Liver (tissue), 8 donors: ENCODE measurements at regions not wholly inside any gene's neighbourhood (a gene's known extent, or its start where the extent isn't known, plus 50 kb on each side); places are given as distances from the start of the nearest gene placed in this dataset.

ENCODE experiments used
- DNase-seq: peaks from one replicate; pipeline ENCODE4 v3.0.0-alpha.2; 2017; ENCODE audit warnings: low spot score
- H3K27ac ChIP-seq, 2 donors: one replicate each; pipeline ENCODE4 v1.7.0; 2013; ENCODE audit warnings: inconsistent platforms in 2 of 2, low read length in 2 of 2, control low read depth in 1 of 2, low read depth in 1 of 2, mild to moderate bottlenecking in 1 of 2
- H3K27me3 ChIP-seq, 4 donors: one replicate each; pipeline versions ENCODE4 v1.6.1 to v1.7.0; 2013; ENCODE audit warnings: low read length in 3 of 4, inconsistent platforms in 1 of 4, mild to moderate bottlenecking in 1 of 4, moderate library complexity in 1 of 4; ENCODE audit not compliant: control insufficient read depth in 4 of 4, insufficient read depth in 4 of 4
- H3K36me3 ChIP-seq, 4 donors: one replicate each; pipeline versions ENCODE4 v1.6.1 to v1.7.0; 2013; ENCODE audit warnings: low read length in 3 of 4, mild to moderate bottlenecking in 3 of 4, low read depth in 1 of 4, moderate library complexity in 1 of 4; ENCODE audit not compliant: control insufficient read depth in 4 of 4, insufficient read depth in 3 of 4
- H3K4me1 ChIP-seq, 4 donors: one replicate each; pipeline versions ENCODE4 v1.6.1 to v1.7.0; 2013; ENCODE audit warnings: low read length in 3 of 4, mild to moderate bottlenecking in 3 of 4, moderate library complexity in 1 of 4; ENCODE audit not compliant: control insufficient read depth in 4 of 4, insufficient read depth in 4 of 4
- H3K4me3 ChIP-seq, 3 donors: one replicate each; pipeline versions ENCODE4 v1.6.1 to v1.7.0; 2013; ENCODE audit warnings: low read length in 3 of 3, control low read depth in 1 of 3, low read depth in 1 of 3, mild to moderate bottlenecking in 1 of 3
- H3K9ac ChIP-seq, 2 donors: one replicate each; pipeline ENCODE4 v1.7.0; 2013; ENCODE audit warnings: low read length in 2 of 2, mild to moderate bottlenecking in 2 of 2, moderate library complexity in 2 of 2, control low read depth in 1 of 2, low read depth in 1 of 2
- H3K9me3 ChIP-seq, 4 donors: one replicate each; pipeline versions ENCODE4 v1.6.1 to v1.7.0; 2013; ENCODE audit warnings: low read length in 3 of 4; ENCODE audit not compliant: control insufficient read depth in 4 of 4
- FOXA1 ChIP-seq: IDR thresholded peaks from 2 replicates; pipeline ENCODE4 v1.6.1; 2016; ENCODE audit warnings: antibody characterized with exemption
- GABPA ChIP-seq, 2 donors: IDR thresholded peaks in 1 of 2; conservative IDR thresholded peaks in 1 of 2; 2 replicates each; pipeline ENCODE4 v1.6.1; 2016; ENCODE audit warnings: antibody characterized with exemption in 2 of 2, mild to moderate bottlenecking in 1 of 2, moderate library complexity in 1 of 2
- HNF4A ChIP-seq, 2 donors: conservative IDR thresholded peaks; 2 replicates each; pipeline ENCODE4 v1.6.1; 2016; ENCODE audit warnings: antibody characterized with exemption in 2 of 2, mild to moderate bottlenecking in 2 of 2
- JUND ChIP-seq, 2 donors: IDR thresholded peaks; 2 replicates each; pipeline ENCODE4 v1.6.1; 2016; ENCODE audit warnings: antibody characterized with exemption in 2 of 2
- NR2F2 ChIP-seq: IDR thresholded peaks from 2 replicates; pipeline ENCODE4 v1.6.1; 2016; ENCODE audit warnings: antibody characterized with exemption
- RAD21 ChIP-seq, 2 donors: IDR thresholded peaks; 2 replicates each; pipeline ENCODE4 v1.6.1; 2016; ENCODE audit warnings: antibody characterized with exemption in 2 of 2, mild to moderate bottlenecking in 2 of 2
- RXRA ChIP-seq, 2 donors: IDR thresholded peaks; 2 replicates each; pipeline ENCODE4 v1.6.1; 2017 to 2018; ENCODE audit warnings: antibody characterized with exemption in 2 of 2, mild to moderate bottlenecking in 1 of 2
- SP1 ChIP-seq: IDR thresholded peaks from 2 replicates; pipeline ENCODE4 v1.6.1; 2018; ENCODE audit warnings: antibody characterized with exemption, mild to moderate bottlenecking
- TAF1 ChIP-seq: conservative IDR thresholded peaks from 2 replicates; pipeline ENCODE4 v1.6.1; 2016; ENCODE audit warnings: antibody characterized with exemption, mild to moderate bottlenecking
- YY1 ChIP-seq: IDR thresholded peaks from 2 replicates; pipeline ENCODE4 v1.6.1; 2016; ENCODE audit warnings: antibody characterized with exemption, mild to moderate bottlenecking
- WGBS: extraction: QIAGEN DNeasy Blood & Tissue Kit; methylation state at CpG from one replicate; pipeline ENCODE4 v1.1.7; 2013; 5-methylcytosine and 5-hydroxymethylcytosine counted together
- TF ChIP-seq, protein P1 (sequence below): IDR thresholded peaks from 2 replicates; pipeline ENCODE4 v1.6.1; 2016; ENCODE audit warnings: antibody characterized with exemption, mild to moderate bottlenecking
- TF ChIP-seq, protein P2 (sequence below): IDR thresholded peaks from 2 replicates; pipeline ENCODE4 v1.6.1; 2016; ENCODE audit warnings: antibody characterized with exemption
- TF ChIP-seq, protein P3 (sequence below): fragments of 150-350 bp; IDR thresholded peaks from 2 replicates; pipeline ENCODE4 v1.5.1; 2017; ENCODE audit warnings: improper control_type of control experiment, low read depth, low read length; ENCODE audit not compliant: missing input control
- TF ChIP-seq, protein P4 (sequence below): IDR thresholded peaks from 2 replicates; pipeline ENCODE4 v1.6.1; 2016; ENCODE audit warnings: antibody characterized with exemption
- donor health status: healthy.
- donor health status: healthy.
- donor health status: healthy.
- donor health status: healthy.
- donor health status: healthy.

GRCh38 chr14:98138666-98139065, 1133.3 kb downstream of the BCL11B start:
- H3K9me3 ChIP-seq = no peaks in the 10 kb centered on the region
- DNase-seq = no peak
- H3K4me3 ChIP-seq = no peak overlapping the region
- H3K9ac ChIP-seq = no peak overlapping the region
- no peaks in the 10 kb centered on the region for H3K36me3 ChIP-seq
- 10% methylated on average over 6 of the region's 6 CpGs for WGBS
- peaks cover 0 to 3% (median 3%) of the 10 kb centered on the region in 4 donors for H3K27me3 ChIP-seq
- no peaks in the 10 kb centered on the region for H3K4me1 ChIP-seq
- TF ChIP-seq RXRA (IDR thresholded peaks at IDR 0.05) (no peak), NR2F2 (no peak), RAD21 (IDR thresholded peaks at IDR 0.05) (peak; percentile 67 to 70), TAF1 (no peak), HNF4A (conservative IDR thresholded peaks at IDR 0.05) (no peak), YY1 (no peak)
- TF ChIP-seq, protein P1, sequence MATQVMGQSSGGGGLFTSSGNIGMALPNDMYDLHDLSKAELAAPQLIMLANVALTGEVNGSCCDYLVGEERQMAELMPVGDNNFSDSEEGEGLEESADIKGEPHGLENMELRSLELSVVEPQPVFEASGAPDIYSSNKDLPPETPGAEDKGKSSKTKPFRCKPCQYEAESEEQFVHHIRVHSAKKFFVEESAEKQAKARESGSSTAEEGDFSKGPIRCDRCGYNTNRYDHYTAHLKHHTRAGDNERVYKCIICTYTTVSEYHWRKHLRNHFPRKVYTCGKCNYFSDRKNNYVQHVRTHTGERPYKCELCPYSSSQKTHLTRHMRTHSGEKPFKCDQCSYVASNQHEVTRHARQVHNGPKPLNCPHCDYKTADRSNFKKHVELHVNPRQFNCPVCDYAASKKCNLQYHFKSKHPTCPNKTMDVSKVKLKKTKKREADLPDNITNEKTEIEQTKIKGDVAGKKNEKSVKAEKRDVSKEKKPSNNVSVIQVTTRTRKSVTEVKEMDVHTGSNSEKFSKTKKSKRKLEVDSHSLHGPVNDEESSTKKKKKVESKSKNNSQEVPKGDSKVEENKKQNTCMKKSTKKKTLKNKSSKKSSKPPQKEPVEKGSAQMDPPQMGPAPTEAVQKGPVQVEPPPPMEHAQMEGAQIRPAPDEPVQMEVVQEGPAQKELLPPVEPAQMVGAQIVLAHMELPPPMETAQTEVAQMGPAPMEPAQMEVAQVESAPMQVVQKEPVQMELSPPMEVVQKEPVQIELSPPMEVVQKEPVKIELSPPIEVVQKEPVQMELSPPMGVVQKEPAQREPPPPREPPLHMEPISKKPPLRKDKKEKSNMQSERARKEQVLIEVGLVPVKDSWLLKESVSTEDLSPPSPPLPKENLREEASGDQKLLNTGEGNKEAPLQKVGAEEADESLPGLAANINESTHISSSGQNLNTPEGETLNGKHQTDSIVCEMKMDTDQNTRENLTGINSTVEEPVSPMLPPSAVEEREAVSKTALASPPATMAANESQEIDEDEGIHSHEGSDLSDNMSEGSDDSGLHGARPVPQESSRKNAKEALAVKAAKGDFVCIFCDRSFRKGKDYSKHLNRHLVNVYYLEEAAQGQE = no peak
- TF ChIP-seq, protein P2, sequence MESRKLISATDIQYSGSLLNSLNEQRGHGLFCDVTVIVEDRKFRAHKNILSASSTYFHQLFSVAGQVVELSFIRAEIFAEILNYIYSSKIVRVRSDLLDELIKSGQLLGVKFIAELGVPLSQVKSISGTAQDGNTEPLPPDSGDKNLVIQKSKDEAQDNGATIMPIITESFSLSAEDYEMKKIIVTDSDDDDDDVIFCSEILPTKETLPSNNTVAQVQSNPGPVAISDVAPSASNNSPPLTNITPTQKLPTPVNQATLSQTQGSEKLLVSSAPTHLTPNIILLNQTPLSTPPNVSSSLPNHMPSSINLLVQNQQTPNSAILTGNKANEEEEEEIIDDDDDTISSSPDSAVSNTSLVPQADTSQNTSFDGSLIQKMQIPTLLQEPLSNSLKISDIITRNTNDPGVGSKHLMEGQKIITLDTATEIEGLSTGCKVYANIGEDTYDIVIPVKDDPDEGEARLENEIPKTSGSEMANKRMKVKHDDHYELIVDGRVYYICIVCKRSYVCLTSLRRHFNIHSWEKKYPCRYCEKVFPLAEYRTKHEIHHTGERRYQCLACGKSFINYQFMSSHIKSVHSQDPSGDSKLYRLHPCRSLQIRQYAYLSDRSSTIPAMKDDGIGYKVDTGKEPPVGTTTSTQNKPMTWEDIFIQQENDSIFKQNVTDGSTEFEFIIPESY = no peak
- TF ChIP-seq, protein P3, sequence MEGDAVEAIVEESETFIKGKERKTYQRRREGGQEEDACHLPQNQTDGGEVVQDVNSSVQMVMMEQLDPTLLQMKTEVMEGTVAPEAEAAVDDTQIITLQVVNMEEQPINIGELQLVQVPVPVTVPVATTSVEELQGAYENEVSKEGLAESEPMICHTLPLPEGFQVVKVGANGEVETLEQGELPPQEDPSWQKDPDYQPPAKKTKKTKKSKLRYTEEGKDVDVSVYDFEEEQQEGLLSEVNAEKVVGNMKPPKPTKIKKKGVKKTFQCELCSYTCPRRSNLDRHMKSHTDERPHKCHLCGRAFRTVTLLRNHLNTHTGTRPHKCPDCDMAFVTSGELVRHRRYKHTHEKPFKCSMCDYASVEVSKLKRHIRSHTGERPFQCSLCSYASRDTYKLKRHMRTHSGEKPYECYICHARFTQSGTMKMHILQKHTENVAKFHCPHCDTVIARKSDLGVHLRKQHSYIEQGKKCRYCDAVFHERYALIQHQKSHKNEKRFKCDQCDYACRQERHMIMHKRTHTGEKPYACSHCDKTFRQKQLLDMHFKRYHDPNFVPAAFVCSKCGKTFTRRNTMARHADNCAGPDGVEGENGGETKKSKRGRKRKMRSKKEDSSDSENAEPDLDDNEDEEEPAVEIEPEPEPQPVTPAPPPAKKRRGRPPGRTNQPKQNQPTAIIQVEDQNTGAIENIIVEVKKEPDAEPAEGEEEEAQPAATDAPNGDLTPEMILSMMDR = peak; percentile 22
- H3K27ac ChIP-seq = no peak overlapping the region

GRCh38 chr14:98140862-98141530, 1131.0 kb downstream of the BCL11B start:
- H3K27me3 ChIP-seq = peaks cover 0 to 3% (median 0%) of the 10 kb centered on the region in 4 donors
- no peaks in the 10 kb centered on the region for H3K4me1 ChIP-seq
- WGBS = 80% methylated on average over 7 of the region's 7 CpGs
- H3K9ac ChIP-seq = no peak overlapping the region
- TF ChIP-seq RAD21 (IDR thresholded peaks at IDR 0.05) (no peak), YY1 (no peak), FOXA1 (no peak), SP1 (no peak), JUND (IDR thresholded peaks at IDR 0.05) (no peak), GABPA (IDR thresholded peaks at IDR 0.05 in 1 of 2, conservative IDR thresholded peaks at IDR 0.05 in 1 of 2) (no peak), HNF4A (conservative IDR thresholded peaks at IDR 0.05) (no peak)
- TF ChIP-seq, protein P1 = no peak
- TF ChIP-seq, protein P3 = no peak
- TF ChIP-seq, protein P2 = no peak
- TF ChIP-seq, protein P4, sequence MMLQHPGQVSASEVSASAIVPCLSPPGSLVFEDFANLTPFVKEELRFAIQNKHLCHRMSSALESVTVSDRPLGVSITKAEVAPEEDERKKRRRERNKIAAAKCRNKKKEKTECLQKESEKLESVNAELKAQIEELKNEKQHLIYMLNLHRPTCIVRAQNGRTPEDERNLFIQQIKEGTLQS = no peak
- H3K27ac ChIP-seq = no peak overlapping the region
- no peak for DNase-seq
- H3K36me3 ChIP-seq = no peaks in the 10 kb centered on the region
- H3K4me3 ChIP-seq = no peak overlapping the region
- H3K9me3 ChIP-seq = no peaks in the 10 kb centered on the region
